ENCODE measurements at regions not wholly inside any gene's neighbourhood (a gene's known extent, or its start where the extent isn't known, plus 50 kb on each side); places are given as distances from the start of the nearest gene placed in this dataset.

- H3K4me3 ChIP-seq (ENCODE audit: low read depth, poor library complexity, severe bottlenecking) = no peak overlapping the region
- intact Hi-C loops (cut with DNase I; ENCODE audit: low total_unique reads) = no loop called here
- TF ChIP-seq POLR2A (IDR thresholded peaks at IDR 0.05) (no peak), CTCF (IDR thresholded peaks at IDR 0.05) (no peak)
- no peak for DNase-seq (ENCODE audit: low spot score in 2 of 2)
- WGBS, 2 donors = 95 to 97% methylated on average over 1 of the region's 1 CpG
Measured at GRCh38 chr1:168875831-168876230, 146.8 kb upstream of the DPT start.

- H3K4me3 ChIP-seq (ENCODE audit: low read depth, poor library complexity, severe bottlenecking) = no peak overlapping the region
- TF ChIP-seq CTCF (IDR thresholded peaks at IDR 0.05) = no peak
- TF ChIP-seq POLR2A (IDR thresholded peaks at IDR 0.05) = no peak
- no peak for DNase-seq (ENCODE audit: low spot score in 2 of 2)
- intact Hi-C loops (cut with DNase I; ENCODE audit: low total_unique reads) = no loop called here
- WGBS, 2 donors = 88 to 89% methylated on average over 1 of the region's 1 CpG
Measured at GRCh38 chr1:168876830-168877229, 147.8 kb upstream of the DPT start.

- intact Hi-C loops (cut with DNase I; ENCODE audit: low total_unique reads) = no loop called here
- no peak for DNase-seq (ENCODE audit: low spot score in 2 of 2)
- WGBS, 2 donors = 32 to 41% methylated on average over 10 of the region's 10 CpGs
- H3K4me3 ChIP-seq (ENCODE audit: low read depth, poor library complexity, severe bottlenecking) = no peak overlapping the region
- no peak for TF ChIP-seq POLR2A (IDR thresholded peaks at IDR 0.05)
- no peak for TF ChIP-seq CTCF (IDR thresholded peaks at IDR 0.05)
Measured at GRCh38 chr1:168879896-168880734, 151.1 kb upstream of the DPT start.

- WGBS, 2 donors = 86 to 92% methylated on average over 2 of the region's 2 CpGs
- no peak overlapping the region for H3K4me3 ChIP-seq (ENCODE audit: low read depth, poor library complexity, severe bottlenecking)
- intact Hi-C loops (cut with DNase I; ENCODE audit: low total_unique reads) = no loop called here
- no peak for DNase-seq (ENCODE audit: low spot score in 2 of 2)
- TF ChIP-seq POLR2A (IDR thresholded peaks at IDR 0.05) (no peak), CTCF (IDR thresholded peaks at IDR 0.05) (no peak)
Measured at GRCh38 chr1:168881656-168882260, 152.8 kb upstream of the DPT start.

- intact Hi-C loops (cut with DNase I; ENCODE audit: low total_unique reads) = no loop called here
- 56 to 84% methylated on average over 4 of the region's 4 CpGs for WGBS, 2 donors
- DNase-seq (ENCODE audit: low spot score in 2 of 2) = no peak
- H3K4me3 ChIP-seq (ENCODE audit: low read depth, poor library complexity, severe bottlenecking) = no peak overlapping the region
- TF ChIP-seq POLR2A (IDR thresholded peaks at IDR 0.05) = no peak
- no peak for TF ChIP-seq CTCF (IDR thresholded peaks at IDR 0.05)
Measured at GRCh38 chr1:168887381-168887780, 158.4 kb upstream of the DPT start.
